H1 (cell line): ENCODE measurements at regions not wholly inside any gene's neighbourhood (a gene's known extent, or its start where the extent isn't known, plus 50 kb on each side); places are given as distances from the start of the nearest gene placed in this dataset.

Source experiments
- BCL11A ChIP-seq, 2 experiments: IDR thresholded peaks; one replicate each; pipeline ENCODE4 v1.6.1; 2011; ENCODE audit warnings: low read depth in 2 of 2, low read length in 2 of 2, mild to moderate bottlenecking in 2 of 2
- CHD7 ChIP-seq: fragments of 300-600 bp; sonication (generic); IDR thresholded peaks from 2 replicates; pipeline ENCODE4 v1.7.1; 2012; ENCODE audit warnings: low read length, moderate library complexity, mild to moderate bottlenecking, inconsistent platforms; ENCODE audit not compliant: insufficient replicate concordance
- RNF2 ChIP-seq: fragments of 200-900, 300-1000 bp; sonication (generic); IDR thresholded peaks from 2 replicates; pipeline ENCODE4 v1.7.1; 2016; ENCODE audit warnings: borderline replicate concordance, low read depth, mild to moderate bottlenecking, antibody characterized with exemption, low read length; ENCODE audit not compliant: poor library complexity, severe bottlenecking; ENCODE audit errors: missing control alignments
- SIRT6 ChIP-seq: IDR thresholded peaks from one replicate; pipeline ENCODE4 v1.7.1; 2012; ENCODE audit warnings: low read length, inconsistent platforms
- TAF1 ChIP-seq: IDR thresholded peaks from 2 replicates; pipeline ENCODE4 v1.6.1; 2011; ENCODE audit warnings: mild to moderate bottlenecking, low read depth, low read length
- TBP ChIP-seq: IDR thresholded peaks from 2 replicates; pipeline ENCODE4 v1.6.1; 2011; ENCODE audit warnings: low read depth, low read length, improper control_type of control experiment
- YY1 ChIP-seq: IDR thresholded peaks from 2 replicates; pipeline ENCODE4 v1.6.1; 2011; ENCODE audit warnings: low read depth, mild to moderate bottlenecking, low read length

- TF ChIP-seq CHD7 (no peak), YY1 (no peak), RNF2 (no peak), SIRT6 (no peak), TAF1 (no peak), BCL11A (IDR thresholded peaks at IDR 0.05; ENCODE audit: low read depth in 2 of 2, low read length in 2 of 2) (no peak), TBP (no peak)
Observed at GRCh38 chr5:93073547-93073946, 507.5 kb downstream of the NR2F1-AS1 start (continued).
